Aorta (tissue), 5 donors: ENCODE measurements at regions not wholly inside any gene's neighbourhood (a gene's known extent, or its start where the extent isn't known, plus 50 kb on each side); places are given as distances from the start of the nearest gene placed in this dataset.

Source experiments
- ATAC-seq: fragments of 200-7000 bp; cut with Tn5 transposase; one replicate; pipeline ENCODE4 v1.9.1; 2022; ENCODE audit warnings: moderate library complexity; ENCODE audit not compliant: low FRiP score
- DNase-seq, 2 donors: peaks; one replicate each; pipeline ENCODE4 v3.0.0-alpha.2; 2020
- H3K27ac ChIP-seq, 2 donors: one replicate each; pipeline ENCODE4 v1.5.1; 2013; ENCODE audit warnings: low read length in 2 of 2, mild to moderate bottlenecking in 2 of 2, moderate library complexity in 2 of 2, control low read depth in 1 of 2, inconsistent platforms in 1 of 2, low read depth in 1 of 2
- H3K27me3 ChIP-seq, 2 donors: one replicate each; pipeline ENCODE4 v1.6.1; 2013; ENCODE audit warnings: control low read depth in 1 of 2, low read length in 1 of 2, mild to moderate bottlenecking in 1 of 2, moderate library complexity in 1 of 2; ENCODE audit not compliant: insufficient read depth in 2 of 2, control insufficient read depth in 1 of 2
- H3K36me3 ChIP-seq, 2 donors: one replicate each; pipeline ENCODE4 v1.6.1; 2013; ENCODE audit warnings: control low read depth in 1 of 2, low read length in 1 of 2, mild to moderate bottlenecking in 1 of 2; ENCODE audit not compliant: insufficient read depth in 2 of 2, control insufficient read depth in 1 of 2
- H3K4me1 ChIP-seq, 2 donors: one replicate each; pipeline ENCODE4 v1.6.1; 2013; ENCODE audit warnings: low read length in 2 of 2, control low read depth in 1 of 2, mild to moderate bottlenecking in 1 of 2, moderate library complexity in 1 of 2; ENCODE audit not compliant: insufficient read depth in 2 of 2, control insufficient read depth in 1 of 2
- H3K4me3 ChIP-seq, 2 donors: one replicate each; pipeline ENCODE4 v1.5.1; 2013; ENCODE audit warnings: low read length in 2 of 2, control low read depth in 1 of 2, mild to moderate bottlenecking in 1 of 2
- H3K9me3 ChIP-seq: one replicate; pipeline ENCODE4 v1.6.1; 2013; ENCODE audit warnings: mild to moderate bottlenecking, low read length; ENCODE audit not compliant: control insufficient read depth
- WGBS, 2 donors: extraction: QIAGEN DNeasy Blood & Tissue Kit; methylation state at CpG; one replicate each; pipeline ENCODE4 v1.1.7; 2013; 5-methylcytosine and 5-hydroxymethylcytosine counted together
- intact Hi-C, 2 donors: fragments of 100-400 bp; cut with DNase I; formaldehyde crosslinking; loops; one replicate each; pipeline versions ENCODE4 v1.14.2 to v1.15.0; 2022
- donor health status: healthy with polysubstance abuse.
- donor health status: Bipolar disorder and iron deficiency.
- donor health status: DM: no; HTN: no; CAD: no.
- donor health status: DM: no; HTN: no; CAD: no.
- donor health status: DM: yes; HTN: yes; CAD: no.

GRCh38 chr5:128671943-128672342, 133.9 kb upstream of the FBN2 start:
- Histone ChIP-seq H3K27ac (no peak overlapping the region), H3K4me1 (no peaks in the 10 kb centered on the region), H3K36me3 (no peaks in the 10 kb centered on the region), H3K9me3 (peaks cover 1% of the 10 kb centered on the region), H3K4me3 (no peak overlapping the region), H3K27me3 (no peaks in the 10 kb centered on the region)
- DNase-seq (no peak), ATAC-seq (no peak)
- intact Hi-C loops, result loop anchor here in 1 of 2 donors (10.0 kb wide), 1 partner anchor 457 kb away; no protein-coding TSS in a partner anchor
- WGBS, 2 donors, result 31 to 38% methylated on average over 2 of the region's 2 CpGs

GRCh38 chr5:128673000-128673399, 135.0 kb upstream of the FBN2 start:
- intact Hi-C loops, result loop anchor here in 1 of 2 donors (10.0 kb wide), 1 partner anchor 458 kb away; no protein-coding TSS in a partner anchor
- no peak for DNase-seq
- WGBS, 2 donors, result 49 to 51% methylated on average over 3 of the region's 3 CpGs

GRCh38 chr5:128673411-128673957, 135.4 kb upstream of the FBN2 start:
- Histone ChIP-seq H3K27ac (no peak overlapping the region), H3K4me3 (no peak overlapping the region), H3K27me3 (no peaks in the 10 kb centered on the region), H3K9me3 (peaks cover 1% of the 10 kb centered on the region), H3K4me1 (no peaks in the 10 kb centered on the region), H3K36me3 (no peaks in the 10 kb centered on the region)
- ATAC-seq (no peak), DNase-seq (no peak)
- WGBS, 2 donors, result 78 to 96% methylated on average over 1 of the region's 1 CpG
- intact Hi-C loops, result loop anchor here in 1 of 2 donors (10.0 kb wide), 1 partner anchor 459 kb away; no protein-coding TSS in a partner anchor

More at GRCh38 chr5:128673000-128673399, 135.0 kb upstream of the FBN2 start:
- Histone ChIP-seq H3K27ac (no peak overlapping the region), H3K9me3 (peaks cover 1% of the 10 kb centered on the region), H3K36me3 (no peaks in the 10 kb centered on the region), H3K27me3 (no peaks in the 10 kb centered on the region), H3K4me3 (no peak overlapping the region), H3K4me1 (no peaks in the 10 kb centered on the region)
- no peak for ATAC-seq

DNA sequence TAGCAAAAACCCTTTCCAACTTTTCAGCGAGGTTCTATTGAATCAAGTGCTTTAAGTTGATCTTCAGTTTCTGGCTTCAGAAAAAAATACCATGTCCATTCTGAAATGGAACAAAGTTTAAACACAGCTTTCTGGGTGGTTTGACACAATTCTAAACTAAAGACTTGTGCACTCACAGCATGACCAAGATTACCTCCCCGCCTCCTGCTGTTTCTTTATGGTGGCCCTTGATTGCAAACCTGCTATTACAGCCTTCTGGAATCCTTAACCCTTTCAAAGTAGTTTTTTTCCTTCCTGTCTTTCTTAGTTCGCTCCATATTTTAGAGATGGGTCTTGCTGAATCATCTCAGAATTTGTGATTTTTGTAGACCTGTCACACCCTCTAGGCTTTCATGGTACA, 135.9 kb upstream of the FBN2 start:
- 94 to 96% methylated on average over 3 of the region's 3 CpGs for WGBS, 2 donors
- intact Hi-C loops, result loop anchor here in 1 of 2 donors (10.0 kb wide), 1 partner anchor 459 kb away; no protein-coding TSS in a partner anchor
- H3K27me3 ChIP-seq, result no peaks in the 10 kb centered on the region
- H3K4me1 ChIP-seq, result no peaks in the 10 kb centered on the region
- H3K36me3 ChIP-seq, result no peaks in the 10 kb centered on the region
- DNase-seq, result no peak
- no peak overlapping the region for H3K27ac ChIP-seq
- H3K4me3 ChIP-seq, result no peak overlapping the region
- peaks cover 1% of the 10 kb centered on the region for H3K9me3 ChIP-seq
- ATAC-seq, result no peak

DNA sequence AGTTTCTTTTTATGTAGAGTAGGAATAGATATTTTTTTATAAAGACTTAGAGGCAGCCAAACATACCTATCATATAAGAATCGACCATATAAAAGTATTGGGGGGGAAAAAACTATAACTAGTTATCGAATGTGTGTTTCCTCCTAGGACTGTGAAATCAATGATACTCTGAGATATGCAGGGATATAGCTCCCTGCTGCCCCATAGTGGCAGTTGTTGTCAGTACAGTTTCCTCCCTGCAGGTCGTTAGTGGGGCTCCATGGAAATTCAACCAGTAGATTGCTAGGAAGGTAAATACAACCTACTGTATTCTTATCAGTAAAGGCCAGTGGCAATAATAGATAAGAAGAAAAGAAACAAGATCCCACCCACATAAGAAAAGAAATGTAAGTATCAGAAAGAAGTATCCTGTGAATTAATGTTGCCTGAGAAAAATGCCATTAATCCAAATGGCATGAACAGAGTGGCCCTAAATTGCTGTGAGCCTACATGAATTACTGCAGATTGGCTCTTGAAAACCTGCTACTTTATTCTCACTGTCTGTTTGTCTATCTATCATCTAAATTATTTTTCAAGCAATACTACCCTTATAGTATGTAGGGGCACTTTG, 136.9 kb upstream of the FBN2 start:
- intact Hi-C loops, result loop anchor here in 1 of 2 donors (10.0 kb wide), 1 partner anchor 460 kb away; no protein-coding TSS in a partner anchor
- no peak for ATAC-seq
- no peak for DNase-seq
- no peaks in the 10 kb centered on the region for H3K36me3 ChIP-seq
- no peak overlapping the region for H3K27ac ChIP-seq
- H3K9me3 ChIP-seq, result peaks cover 1% of the 10 kb centered on the region
- H3K27me3 ChIP-seq, result no peaks in the 10 kb centered on the region
- no peak overlapping the region for H3K4me3 ChIP-seq
- WGBS, 2 donors, result 62 to 63% methylated on average over 3 of the region's 3 CpGs
- H3K4me1 ChIP-seq, result no peaks in the 10 kb centered on the region

DNA sequence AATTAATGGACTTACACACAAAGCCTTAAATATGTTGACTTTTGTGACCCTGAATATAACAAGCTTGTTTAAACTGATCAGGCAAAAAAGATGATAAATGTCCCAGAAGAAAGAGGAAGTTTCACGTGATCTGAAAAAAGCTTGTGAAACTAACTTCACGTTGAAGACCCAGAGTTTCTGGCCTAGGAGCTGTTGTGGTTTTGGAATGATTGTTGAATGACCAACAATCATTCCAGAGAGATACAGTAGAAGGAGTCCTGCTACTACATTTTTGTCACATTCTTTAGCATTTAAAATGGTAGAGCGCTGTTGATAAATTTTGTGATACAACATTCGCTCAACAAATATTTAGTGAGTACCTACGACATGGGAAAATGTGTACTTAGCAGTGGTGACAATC, 143.1 kb upstream of the FBN2 start:
- Histone ChIP-seq H3K4me3 (no peak overlapping the region), H3K9me3 (no peaks in the 10 kb centered on the region), H3K36me3 (no peaks in the 10 kb centered on the region), H3K27ac (no peak overlapping the region), H3K4me1 (no peaks in the 10 kb centered on the region), H3K27me3 (no peaks in the 10 kb centered on the region)
- intact Hi-C loops, result no loop called here
- no peak for DNase-seq
- 94 to 97% methylated on average over 5 of the region's 5 CpGs for WGBS, 2 donors
- no peak for ATAC-seq

DNA sequence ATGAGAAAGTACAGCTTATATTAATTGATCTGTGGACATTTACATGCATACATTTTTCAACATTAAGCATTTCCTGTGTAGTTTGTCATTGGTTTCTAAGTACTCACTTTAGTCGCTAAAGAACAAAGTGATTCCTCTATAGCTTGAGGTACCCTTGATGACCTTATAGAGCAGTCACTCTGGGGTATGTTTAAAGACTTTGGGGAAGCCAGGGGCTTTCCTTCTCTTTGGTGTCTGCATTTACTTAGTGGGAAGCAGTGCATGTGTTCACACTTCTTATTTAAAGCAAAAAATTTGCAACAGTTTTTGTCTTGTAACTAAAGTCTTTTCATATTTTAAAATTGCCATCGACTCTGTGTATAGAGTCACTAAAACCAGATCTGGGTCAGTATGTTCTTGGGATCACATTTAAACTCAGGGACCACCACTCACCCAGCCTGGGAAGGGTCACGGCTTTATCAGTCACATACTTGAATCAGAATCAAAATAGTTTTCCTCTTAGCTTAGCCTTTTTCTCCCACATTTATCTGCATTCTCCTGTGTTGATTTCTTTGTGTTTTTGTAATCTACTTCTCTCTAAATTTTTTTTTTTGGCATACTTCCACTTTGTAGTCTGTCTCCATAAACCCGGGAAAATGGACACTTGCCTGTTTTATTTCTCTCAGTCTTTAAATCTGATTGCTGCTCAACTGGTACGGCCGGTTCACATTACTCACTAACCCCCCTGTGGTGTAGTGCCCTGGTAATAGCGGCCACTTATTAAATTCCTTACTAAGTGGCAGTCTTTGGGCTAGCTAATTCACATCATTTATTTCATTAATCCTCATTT, 143.9 kb upstream of the FBN2 start:
- ATAC-seq (no peak), DNase-seq (no peak)
- H3K36me3 ChIP-seq, result no peaks in the 10 kb centered on the region
- H3K27me3 ChIP-seq, result no peaks in the 10 kb centered on the region
- no peaks in the 10 kb centered on the region for H3K4me1 ChIP-seq
- WGBS, 2 donors, result 16 to 18% methylated on average over 7 of the region's 7 CpGs
- H3K9me3 ChIP-seq, result no peaks in the 10 kb centered on the region
- H3K27ac ChIP-seq, result no peak overlapping the region
- no peak overlapping the region for H3K4me3 ChIP-seq
- intact Hi-C loops, result no loop called here

- H3K27ac ChIP-seq, result no peak overlapping the region
- H3K4me1 ChIP-seq, result no peaks in the 10 kb centered on the region
Observed at GRCh38 chr5:128682669-128683068, 144.6 kb upstream of the FBN2 start.

More at GRCh38 chr5:128682669-128683068, 144.6 kb upstream of the FBN2 start:
- intact Hi-C loops, result no loop called here
- Histone ChIP-seq H3K9me3 (no peaks in the 10 kb centered on the region), H3K27me3 (no peaks in the 10 kb centered on the region), H3K4me3 (no peak overlapping the region), H3K36me3 (no peaks in the 10 kb centered on the region)
- ATAC-seq (no peak), DNase-seq (no peak)
- WGBS, 2 donors, result 66 to 75% methylated on average over 2 of the region's 2 CpGs
